Fibroblast of the aortic adventitia (primary cell): ENCODE measurements at regions not wholly inside any gene's neighbourhood (a gene's known extent, or its start where the extent isn't known, plus 50 kb on each side); places are given as distances from the start of the nearest gene placed in this dataset.

Experiments used
- DNase-seq: peaks from one replicate; pipeline ENCODE4 v3.0.0-alpha.2; 2010; ENCODE audit warnings: low read depth
- H3K4me3 ChIP-seq: 2 replicates; pipeline ENCODE4 v1.5.1; 2011; ENCODE audit warnings: low read depth, mild to moderate bottlenecking, control low read depth, low read length, moderate library complexity
- CTCF ChIP-seq: IDR thresholded peaks from 2 replicates; pipeline ENCODE4 v1.5.1; 2011; ENCODE audit warnings: mild to moderate bottlenecking, low read length, control low read depth, inconsistent platforms; ENCODE audit not compliant: insufficient read depth

GRCh38 chr3:117489663-117490079 lies 780.1 kb downstream of the TUSC7 start:
- DNase-seq = no peak
- no peak for TF ChIP-seq CTCF
- no peak overlapping the region for H3K4me3 ChIP-seq

GRCh38 chr3:117490716-117491115 lies 781.1 kb downstream of the TUSC7 start:
- TF ChIP-seq CTCF = no peak
- no peak overlapping the region for H3K4me3 ChIP-seq
- DNase-seq = no peak

GRCh38 chr3:117495620-117496019 lies 786.0 kb downstream of the TUSC7 start:
- DNase-seq = no peak
- no peak for TF ChIP-seq CTCF
- no peak overlapping the region for H3K4me3 ChIP-seq

GRCh38 chr3:117499189-117499870 lies 789.8 kb downstream of the TUSC7 start:
- DNase-seq = no peak
- H3K4me3 ChIP-seq = no peak overlapping the region
- no peak for TF ChIP-seq CTCF

- DNase-seq = no peak
- TF ChIP-seq CTCF = no peak
- H3K4me3 ChIP-seq = no peak overlapping the region
Observed at GRCh38 chr3:117507958-117508357, 798.4 kb downstream of the TUSC7 start.

- TF ChIP-seq CTCF = no peak
- no peak overlapping the region for H3K4me3 ChIP-seq
- no peak for DNase-seq
Observed at GRCh38 chr3:117509858-117510257, 800.3 kb downstream of the TUSC7 start.

- DNase-seq = peak; percentile 83
- no peak for TF ChIP-seq CTCF
- no peak overlapping the region for H3K4me3 ChIP-seq
Observed at GRCh38 chr3:117510396-117510795, 800.8 kb downstream of the TUSC7 start.
